ENCODE measurements at regions not wholly inside any gene's neighbourhood (a gene's known extent, or its start where the extent isn't known, plus 50 kb on each side); places are given as distances from the start of the nearest gene placed in this dataset.

- 36 to 45% methylated on average over 6 of the region's 6 CpGs for whole genome bisulfite sequencing, 2 donors
- peak overlapping the region in 1 of 2 donors; percentile 14 for H3K27ac ChIP-seq (ENCODE audit: low read depth in 2 of 2, low read length in 1 of 2)
- H3K27me3 ChIP-seq (ENCODE audit: control insufficient read depth in 1 of 2, insufficient read depth in 2 of 2, low read length in 2 of 2): no peaks in the 10 kb centered on the region
- no peak overlapping the region for H3K4me3 ChIP-seq (ENCODE audit: low read depth in 1 of 2, low read length in 2 of 2)
- no peaks in the 10 kb centered on the region for H3K9me3 ChIP-seq (ENCODE audit: control insufficient read depth in 2 of 2, insufficient read depth in 1 of 2, low read depth in 1 of 2, low read length in 1 of 2)
- no peaks in the 10 kb centered on the region for H3K4me1 ChIP-seq (ENCODE audit: control insufficient read depth in 2 of 2, insufficient read depth in 2 of 2, low read length in 1 of 2)
- no peaks in the 10 kb centered on the region for H3K36me3 ChIP-seq (ENCODE audit: control insufficient read depth in 2 of 2, insufficient read depth in 2 of 2, low read length in 1 of 2)
Observed at GRCh38 chr4:123699880-123700771, 303.5 kb downstream of the SPRY1 start.

DNA sequence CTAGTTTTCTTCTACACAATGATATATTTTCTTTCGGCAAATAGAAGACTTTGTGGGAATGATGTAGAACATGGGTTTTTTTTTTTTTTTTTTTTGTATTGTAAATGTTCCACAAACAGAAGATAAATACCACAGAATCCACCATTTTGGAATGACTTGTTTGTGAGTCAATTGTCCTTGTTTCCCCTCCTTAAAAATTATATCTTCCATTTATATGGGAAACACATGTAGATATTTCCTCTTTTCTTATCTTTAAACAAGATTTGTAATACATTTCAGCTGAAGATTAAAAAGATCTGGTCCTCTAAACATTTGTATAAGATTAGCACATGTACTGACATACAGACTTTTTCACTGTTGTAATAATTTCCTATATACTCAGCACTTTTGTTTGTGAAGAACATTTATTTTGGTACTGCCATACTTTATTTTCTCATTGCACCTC, 304.6 kb downstream of the SPRY1 start:
- H3K9me3 ChIP-seq (ENCODE audit: control insufficient read depth in 2 of 2, insufficient read depth in 1 of 2, low read depth in 1 of 2, low read length in 1 of 2): no peaks in the 10 kb centered on the region
- H3K4me3 ChIP-seq (ENCODE audit: low read depth in 1 of 2, low read length in 2 of 2): no peak overlapping the region
- H3K36me3 ChIP-seq (ENCODE audit: control insufficient read depth in 2 of 2, insufficient read depth in 2 of 2, low read length in 1 of 2): no peaks in the 10 kb centered on the region
- H3K4me1 ChIP-seq (ENCODE audit: control insufficient read depth in 2 of 2, insufficient read depth in 2 of 2, low read length in 1 of 2): no peaks in the 10 kb centered on the region
- H3K27ac ChIP-seq (ENCODE audit: low read depth in 2 of 2, low read length in 1 of 2): no peak overlapping the region
- H3K27me3 ChIP-seq (ENCODE audit: control insufficient read depth in 1 of 2, insufficient read depth in 2 of 2, low read length in 2 of 2): no peaks in the 10 kb centered on the region
- 87 to 93% methylated on average over 1 of the region's 1 CpG for WGBS, 2 donors

GRCh38 chr4:123705419-123705818, 308.8 kb downstream of the SPRY1 start:
- no peaks in the 10 kb centered on the region for H3K27me3 ChIP-seq (ENCODE audit: control insufficient read depth in 1 of 2, insufficient read depth in 2 of 2, low read length in 2 of 2)
- WGBS, 2 donors: 78 to 87% methylated on average over 6 of the region's 6 CpGs
- H3K4me1 ChIP-seq (ENCODE audit: control insufficient read depth in 2 of 2, insufficient read depth in 2 of 2, low read length in 1 of 2): no peaks in the 10 kb centered on the region
- no peak overlapping the region for H3K4me3 ChIP-seq (ENCODE audit: low read depth in 1 of 2, low read length in 2 of 2)
- H3K9me3 ChIP-seq (ENCODE audit: control insufficient read depth in 2 of 2, insufficient read depth in 1 of 2, low read depth in 1 of 2, low read length in 1 of 2): no peaks in the 10 kb centered on the region
- no peak overlapping the region for H3K27ac ChIP-seq (ENCODE audit: low read depth in 2 of 2, low read length in 1 of 2)
- no peaks in the 10 kb centered on the region for H3K36me3 ChIP-seq (ENCODE audit: control insufficient read depth in 2 of 2, insufficient read depth in 2 of 2, low read length in 1 of 2)

DNA sequence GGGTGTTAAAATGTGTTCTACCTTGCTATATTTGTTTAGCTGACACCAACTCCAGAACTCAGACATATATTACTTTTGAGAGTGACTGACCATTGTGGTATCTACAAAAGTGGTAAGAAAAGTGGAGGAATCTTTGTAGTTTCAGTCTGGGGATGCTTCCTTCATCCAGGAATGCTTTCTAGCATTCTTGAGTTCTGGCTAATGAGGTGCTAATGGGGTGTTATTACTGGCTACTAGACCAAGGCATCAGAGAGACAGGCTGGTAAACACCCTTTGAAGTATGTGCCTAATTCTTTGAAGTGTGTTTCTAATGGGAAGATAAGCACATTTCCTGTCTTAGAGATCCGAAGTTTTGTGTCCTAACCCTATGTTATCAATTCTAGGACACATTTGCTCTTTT, 310.4 kb downstream of the SPRY1 start:
- no peaks in the 10 kb centered on the region for H3K9me3 ChIP-seq (ENCODE audit: control insufficient read depth in 2 of 2, insufficient read depth in 1 of 2, low read depth in 1 of 2, low read length in 1 of 2)
- H3K36me3 ChIP-seq (ENCODE audit: control insufficient read depth in 2 of 2, insufficient read depth in 2 of 2, low read length in 1 of 2): no peaks in the 10 kb centered on the region
- H3K27me3 ChIP-seq (ENCODE audit: control insufficient read depth in 1 of 2, insufficient read depth in 2 of 2, low read length in 2 of 2): no peaks in the 10 kb centered on the region
- H3K4me1 ChIP-seq (ENCODE audit: control insufficient read depth in 2 of 2, insufficient read depth in 2 of 2, low read length in 1 of 2): no peaks in the 10 kb centered on the region
- no peak overlapping the region for H3K4me3 ChIP-seq (ENCODE audit: low read depth in 1 of 2, low read length in 2 of 2)
- H3K27ac ChIP-seq (ENCODE audit: low read depth in 2 of 2, low read length in 1 of 2): no peak overlapping the region
- WGBS, 2 donors: 52% methylated on average over 1 of the region's 1 CpG

GRCh38 chr4:123708902-123709301, 312.3 kb downstream of the SPRY1 start:
- peaks cover 0 to 4% of the 10 kb centered on the region in 2 donors for H3K9me3 ChIP-seq (ENCODE audit: control insufficient read depth in 2 of 2, insufficient read depth in 1 of 2, low read depth in 1 of 2, low read length in 1 of 2)
- WGBS, 2 donors: 88 to 89% methylated on average over 2 of the region's 2 CpGs
- no peaks in the 10 kb centered on the region for H3K4me1 ChIP-seq (ENCODE audit: control insufficient read depth in 2 of 2, insufficient read depth in 2 of 2, low read length in 1 of 2)
- H3K4me3 ChIP-seq (ENCODE audit: low read depth in 1 of 2, low read length in 2 of 2): no peak overlapping the region
- H3K27ac ChIP-seq (ENCODE audit: low read depth in 2 of 2, low read length in 1 of 2): no peak overlapping the region
- no peaks in the 10 kb centered on the region for H3K27me3 ChIP-seq (ENCODE audit: control insufficient read depth in 1 of 2, insufficient read depth in 2 of 2, low read length in 2 of 2)
- H3K36me3 ChIP-seq (ENCODE audit: control insufficient read depth in 2 of 2, insufficient read depth in 2 of 2, low read length in 1 of 2): no peaks in the 10 kb centered on the region

DNA sequence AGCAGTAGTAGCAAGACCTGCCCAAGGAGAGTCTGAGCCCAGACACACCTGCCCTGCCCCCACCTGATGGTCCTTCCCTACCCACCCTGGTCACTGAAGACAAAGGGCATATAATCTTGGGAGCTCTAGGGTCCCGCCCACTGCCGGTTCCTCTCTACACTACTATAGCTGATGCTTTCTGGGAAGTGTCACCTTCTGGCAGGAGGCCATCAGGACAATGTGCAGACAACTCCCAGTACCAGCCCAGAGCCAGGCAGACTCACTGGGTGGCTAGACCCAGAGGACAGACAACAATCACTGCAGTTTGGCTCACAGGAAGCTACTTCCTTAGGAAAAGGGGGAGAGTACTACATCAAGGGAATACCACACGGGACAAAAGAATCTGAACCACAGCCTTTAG, 312.7 kb downstream of the SPRY1 start:
- H3K4me1 ChIP-seq (ENCODE audit: control insufficient read depth in 2 of 2, insufficient read depth in 2 of 2, low read length in 1 of 2): no peaks in the 10 kb centered on the region
- WGBS, 2 donors: 76 to 85% methylated on average over 3 of the region's 3 CpGs
- H3K9me3 ChIP-seq (ENCODE audit: control insufficient read depth in 2 of 2, insufficient read depth in 1 of 2, low read depth in 1 of 2, low read length in 1 of 2): peaks cover 0 to 4% of the 10 kb centered on the region in 2 donors
- H3K36me3 ChIP-seq (ENCODE audit: control insufficient read depth in 2 of 2, insufficient read depth in 2 of 2, low read length in 1 of 2): no peaks in the 10 kb centered on the region
- H3K27me3 ChIP-seq (ENCODE audit: control insufficient read depth in 1 of 2, insufficient read depth in 2 of 2, low read length in 2 of 2): no peaks in the 10 kb centered on the region
- H3K4me3 ChIP-seq (ENCODE audit: low read depth in 1 of 2, low read length in 2 of 2): no peak overlapping the region
- no peak overlapping the region for H3K27ac ChIP-seq (ENCODE audit: low read depth in 2 of 2, low read length in 1 of 2)

DNA sequence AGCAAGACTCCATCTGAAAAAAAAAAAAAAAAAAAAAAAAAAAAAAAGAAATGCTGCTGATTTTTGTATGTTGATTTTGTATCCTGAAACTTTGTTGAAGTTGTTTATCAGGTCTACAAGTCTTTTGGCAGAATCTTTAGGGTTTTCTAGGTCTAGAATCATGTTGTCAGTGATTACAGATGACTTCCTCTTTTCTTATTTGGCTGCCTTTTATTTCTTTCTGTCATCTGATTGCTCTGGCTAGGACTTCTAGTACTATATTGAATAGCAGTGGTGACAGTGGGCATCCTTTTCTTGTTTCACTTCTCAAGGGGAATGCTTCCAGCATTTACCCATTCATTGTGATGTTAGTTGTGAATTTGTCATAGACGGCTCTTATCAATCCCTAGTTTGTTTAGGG, 334.4 kb downstream of the SPRY1 start:
- Histone ChIP-seq H3K27me3 (ENCODE audit: control insufficient read depth in 1 of 2, insufficient read depth in 2 of 2, low read length in 2 of 2) (no peaks in the 10 kb centered on the region), H3K4me1 (ENCODE audit: control insufficient read depth in 2 of 2, insufficient read depth in 2 of 2, low read length in 1 of 2) (no peaks in the 10 kb centered on the region), H3K27ac (ENCODE audit: low read depth in 2 of 2, low read length in 1 of 2) (no peak overlapping the region), H3K36me3 (ENCODE audit: control insufficient read depth in 2 of 2, insufficient read depth in 2 of 2, low read length in 1 of 2) (no peaks in the 10 kb centered on the region), H3K9me3 (ENCODE audit: control insufficient read depth in 2 of 2, insufficient read depth in 1 of 2, low read depth in 1 of 2, low read length in 1 of 2) (no peaks in the 10 kb centered on the region), H3K4me3 (ENCODE audit: low read depth in 1 of 2, low read length in 2 of 2) (no peak overlapping the region)
- WGBS, 2 donors: 51 to 87% methylated on average over 1 of the region's 1 CpG

DNA sequence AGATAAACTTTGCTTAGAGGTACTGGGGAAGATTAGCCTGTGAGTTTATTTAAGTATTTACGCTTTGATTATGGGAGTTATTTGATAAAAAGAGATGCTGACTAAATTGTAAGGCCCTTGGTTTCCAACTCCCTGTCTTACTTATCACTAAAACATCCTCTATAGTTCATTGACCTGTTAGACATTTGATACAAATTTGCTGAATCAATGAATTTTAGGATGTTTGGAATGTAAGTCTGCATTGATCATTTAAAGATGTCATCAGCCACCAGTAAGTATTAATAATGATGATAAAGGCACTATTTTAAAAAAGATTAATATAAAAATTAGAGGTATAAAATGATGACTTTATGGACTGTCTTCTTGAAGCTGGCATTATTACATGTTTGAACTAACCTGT, 340.6 kb downstream of the SPRY1 start:
- H3K4me1 ChIP-seq (ENCODE audit: control insufficient read depth in 2 of 2, insufficient read depth in 2 of 2, low read length in 1 of 2): no peaks in the 10 kb centered on the region
- 93 to 96% methylated on average over 1 of the region's 1 CpG for WGBS, 2 donors
- no peak overlapping the region for H3K4me3 ChIP-seq (ENCODE audit: low read depth in 1 of 2, low read length in 2 of 2)
- no peak overlapping the region for H3K27ac ChIP-seq (ENCODE audit: low read depth in 2 of 2, low read length in 1 of 2)
- no peaks in the 10 kb centered on the region for H3K9me3 ChIP-seq (ENCODE audit: control insufficient read depth in 2 of 2, insufficient read depth in 1 of 2, low read depth in 1 of 2, low read length in 1 of 2)
- H3K36me3 ChIP-seq (ENCODE audit: control insufficient read depth in 2 of 2, insufficient read depth in 2 of 2, low read length in 1 of 2): no peaks in the 10 kb centered on the region
- no peaks in the 10 kb centered on the region for H3K27me3 ChIP-seq (ENCODE audit: control insufficient read depth in 1 of 2, insufficient read depth in 2 of 2, low read length in 2 of 2)

DNA sequence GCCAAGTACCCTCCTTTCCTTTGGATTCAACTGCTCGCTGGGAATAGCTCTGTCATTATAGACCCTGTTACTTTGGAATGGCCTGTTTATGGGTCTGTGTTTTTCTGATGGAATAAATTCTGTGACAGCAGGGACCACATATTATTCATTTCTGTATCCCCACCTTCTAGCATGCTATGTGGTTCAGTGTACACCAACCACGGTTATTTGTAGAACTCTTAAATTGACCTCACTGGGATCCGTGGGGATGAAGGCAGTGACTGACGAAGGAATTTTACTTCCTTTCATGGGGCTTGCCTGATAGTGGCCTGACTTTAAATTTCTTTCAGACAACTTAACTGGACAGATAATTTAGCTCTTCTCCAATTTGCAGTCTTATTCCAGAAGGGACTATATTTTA, 343.2 kb downstream of the SPRY1 start:
- H3K27ac ChIP-seq (ENCODE audit: low read depth in 2 of 2, low read length in 1 of 2): no peak overlapping the region
- no peaks in the 10 kb centered on the region for H3K4me1 ChIP-seq (ENCODE audit: control insufficient read depth in 2 of 2, insufficient read depth in 2 of 2, low read length in 1 of 2)
- H3K27me3 ChIP-seq (ENCODE audit: control insufficient read depth in 1 of 2, insufficient read depth in 2 of 2, low read length in 2 of 2): no peaks in the 10 kb centered on the region
- no peaks in the 10 kb centered on the region for H3K36me3 ChIP-seq (ENCODE audit: control insufficient read depth in 2 of 2, insufficient read depth in 2 of 2, low read length in 1 of 2)
- H3K9me3 ChIP-seq (ENCODE audit: control insufficient read depth in 2 of 2, insufficient read depth in 1 of 2, low read depth in 1 of 2, low read length in 1 of 2): no peaks in the 10 kb centered on the region
- no peak overlapping the region for H3K4me3 ChIP-seq (ENCODE audit: low read depth in 1 of 2, low read length in 2 of 2)
- WGBS, 2 donors: 89 to 93% methylated on average over 4 of the region's 4 CpGs

- H3K27me3 ChIP-seq (ENCODE audit: control insufficient read depth in 1 of 2, insufficient read depth in 2 of 2, low read length in 2 of 2): no peaks in the 10 kb centered on the region
- whole genome bisulfite sequencing, 2 donors: 83 to 84% methylated on average over 3 of the region's 3 CpGs
- H3K27ac ChIP-seq (ENCODE audit: low read depth in 2 of 2, low read length in 1 of 2): no peak overlapping the region
- no peaks in the 10 kb centered on the region for H3K9me3 ChIP-seq (ENCODE audit: control insufficient read depth in 2 of 2, insufficient read depth in 1 of 2, low read depth in 1 of 2, low read length in 1 of 2)
- no peaks in the 10 kb centered on the region for H3K4me1 ChIP-seq (ENCODE audit: control insufficient read depth in 2 of 2, insufficient read depth in 2 of 2, low read length in 1 of 2)
- no peak overlapping the region for H3K4me3 ChIP-seq (ENCODE audit: low read depth in 1 of 2, low read length in 2 of 2)
- H3K36me3 ChIP-seq (ENCODE audit: control insufficient read depth in 2 of 2, insufficient read depth in 2 of 2, low read length in 1 of 2): no peaks in the 10 kb centered on the region
Observed at GRCh38 chr4:123740236-123740635, 343.6 kb downstream of the SPRY1 start.
